GM04504 (cell line): ENCODE measurements at regions not wholly inside any gene's neighbourhood (a gene's known extent, or its start where the extent isn't known, plus 50 kb on each side); places are given as distances from the start of the nearest gene placed in this dataset.
A peak's percentile ranks its signal among the peaks of the same experiment; 100 is the strongest.

ENCODE experiments used
- DNase-seq: peaks from one replicate; pipeline ENCODE4 v3.0.0-alpha.2; 2012; ENCODE audit warnings: low read depth

GRCh38 chr7:35581605-35582210 is 113.2 kb downstream of the HERPUD2 start:
- DNase-seq: no peak

GRCh38 chr7:35576031-35576573 is 118.8 kb downstream of the HERPUD2 start:
- no peak for DNase-seq

DNA sequence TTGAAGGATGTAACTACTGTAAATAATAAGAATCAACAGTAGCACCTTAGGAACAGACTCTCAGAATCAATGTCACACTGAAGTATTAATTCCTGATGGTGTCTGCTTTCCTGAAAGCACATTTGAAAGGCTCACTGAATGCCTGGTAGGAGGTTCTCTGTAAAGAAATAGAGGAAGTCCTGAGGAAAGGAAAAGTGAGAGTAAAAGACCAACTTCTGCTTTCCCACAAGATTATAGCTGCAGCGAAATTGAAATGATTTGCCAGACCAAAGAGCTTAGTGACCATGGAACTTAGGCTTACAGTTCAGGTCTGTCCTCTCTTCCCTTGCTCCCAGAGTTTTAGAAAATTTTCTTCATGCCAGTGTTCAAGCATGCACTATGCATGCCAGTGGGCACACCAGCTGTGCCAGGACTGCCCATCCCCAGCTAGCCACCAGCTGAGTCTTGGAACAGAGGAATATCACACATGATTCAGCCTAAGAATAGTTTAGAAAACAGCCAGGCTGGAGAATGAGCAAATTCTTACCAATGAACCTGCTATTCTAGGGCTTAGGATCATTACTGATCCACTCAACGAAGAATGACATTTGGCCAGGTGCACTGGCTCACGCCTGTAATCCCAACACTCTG is 123.2 kb downstream of the HERPUD2 start:
- no peak for DNase-seq

GRCh38 chr7:35570937-35571336 is 124.0 kb downstream of the HERPUD2 start:
- DNase-seq: no peak

DNA sequence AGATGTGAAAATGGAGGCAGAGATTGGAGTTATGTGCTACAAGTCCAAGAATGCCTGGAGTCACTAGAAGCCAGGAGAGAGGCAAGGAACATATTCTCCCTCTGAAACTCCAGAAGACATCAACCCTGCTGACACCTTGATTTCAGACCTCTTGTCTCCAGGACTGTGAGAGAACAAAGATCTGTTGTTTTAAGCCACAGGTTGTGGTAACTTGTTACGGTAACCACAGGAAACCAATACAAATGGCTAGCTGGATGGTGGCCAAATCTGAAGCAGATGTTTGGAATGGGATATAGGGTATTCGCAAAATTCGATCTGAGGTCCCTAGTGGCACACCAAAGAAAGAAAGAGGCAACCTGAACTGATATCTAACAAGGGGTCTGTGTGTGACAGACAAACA is 129.0 kb downstream of the HERPUD2 start:
- no peak for DNase-seq

- DNase-seq: no peak
Measured at GRCh38 chr7:35558841-35559240, 136.1 kb downstream of the HERPUD2 start.

DNA sequence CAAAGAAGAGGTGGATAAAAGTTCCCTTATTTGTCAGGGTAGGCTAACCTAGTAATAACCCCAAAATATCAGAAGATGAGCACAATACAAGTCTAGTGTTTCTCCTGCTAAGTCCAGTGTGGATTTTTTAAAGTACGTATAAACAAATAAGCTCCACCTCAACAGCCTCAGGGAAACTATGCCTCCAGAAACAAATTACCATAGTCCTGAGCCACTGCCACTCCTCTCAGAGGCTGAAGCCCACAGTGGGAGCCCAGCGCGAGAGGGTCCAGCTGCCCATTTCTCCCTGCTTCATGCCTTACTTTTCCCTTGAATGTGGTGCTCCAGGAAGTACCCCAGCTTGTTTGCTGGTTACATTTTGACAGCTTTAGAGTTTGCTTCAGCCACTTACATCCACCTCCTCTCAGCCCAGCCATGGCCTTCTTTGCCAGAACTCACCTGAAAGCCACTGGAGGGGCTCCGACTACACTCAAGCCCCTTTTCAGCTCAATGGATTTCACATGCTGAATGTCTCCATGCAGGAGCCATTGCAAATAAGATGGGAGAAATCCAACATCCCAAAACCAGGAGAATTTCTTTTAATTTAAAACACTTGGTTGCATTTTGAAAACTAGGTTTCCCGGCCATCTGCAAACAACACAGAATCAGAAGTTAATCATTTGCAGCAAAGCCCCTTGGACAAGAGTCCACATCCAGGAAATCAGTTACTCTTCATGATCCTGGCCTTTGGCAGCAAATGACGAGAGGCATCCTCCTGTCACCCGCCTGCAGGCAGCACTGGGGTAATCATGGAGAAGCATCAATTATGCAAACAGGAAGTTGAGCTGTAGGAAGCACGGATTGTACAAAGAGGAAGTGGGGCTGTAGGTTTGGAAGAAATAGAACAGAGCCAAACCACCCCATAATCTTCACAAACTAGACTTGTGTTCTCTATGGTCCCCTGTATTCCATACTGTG is 138.1 kb downstream of the HERPUD2 start:
- DNase-seq: no peak

- no peak for DNase-seq
Measured at GRCh38 chr7:35555934-35556333, 139.0 kb downstream of the HERPUD2 start.

DNA sequence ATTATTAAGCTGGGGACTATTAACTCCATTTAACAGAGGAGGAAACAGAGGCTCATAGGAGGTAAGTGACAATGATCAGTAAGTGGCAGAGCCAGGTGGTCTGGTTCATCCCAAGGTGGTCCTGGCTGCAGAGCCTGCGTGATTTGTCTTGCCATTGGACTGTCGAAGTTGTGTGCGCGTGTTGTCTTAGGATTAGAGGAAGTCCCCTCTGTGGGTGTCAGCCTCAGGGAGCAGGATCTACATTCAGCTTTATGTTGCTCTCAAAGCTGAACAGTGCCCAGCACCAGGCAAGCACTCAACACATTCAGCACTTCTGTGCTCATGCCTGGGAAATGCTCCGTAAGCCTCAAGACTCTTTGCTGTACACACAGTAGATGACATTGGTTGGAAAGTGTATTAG is 139.5 kb downstream of the HERPUD2 start:
- no peak for DNase-seq

- DNase-seq: no peak
Measured at GRCh38 chr7:35553519-35553918, 141.4 kb downstream of the HERPUD2 start.

DNA sequence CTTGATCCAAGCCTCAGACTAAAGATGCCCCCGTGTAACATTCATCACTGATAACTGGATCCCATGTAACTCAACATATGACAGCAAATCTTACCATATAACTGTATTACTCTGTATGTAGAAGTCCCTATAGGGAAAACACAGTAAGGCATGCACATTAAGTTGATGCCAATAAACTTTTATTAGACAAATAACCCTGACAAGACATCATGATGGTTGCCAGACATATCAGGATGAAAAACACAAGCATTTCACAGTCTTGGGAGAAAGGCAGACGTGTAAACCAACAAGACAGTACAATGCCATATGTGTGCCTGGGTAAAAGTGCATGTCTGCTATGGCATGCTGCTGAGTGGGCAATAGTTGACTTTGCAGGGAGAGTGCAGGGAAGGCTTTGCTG is 142.2 kb downstream of the HERPUD2 start:
- no peak for DNase-seq

GRCh38 chr7:35551321-35552081 is 143.4 kb downstream of the HERPUD2 start:
- DNase-seq: no peak

- no peak for DNase-seq
Measured at GRCh38 chr7:35550831-35551230, 144.1 kb downstream of the HERPUD2 start.

DNA sequence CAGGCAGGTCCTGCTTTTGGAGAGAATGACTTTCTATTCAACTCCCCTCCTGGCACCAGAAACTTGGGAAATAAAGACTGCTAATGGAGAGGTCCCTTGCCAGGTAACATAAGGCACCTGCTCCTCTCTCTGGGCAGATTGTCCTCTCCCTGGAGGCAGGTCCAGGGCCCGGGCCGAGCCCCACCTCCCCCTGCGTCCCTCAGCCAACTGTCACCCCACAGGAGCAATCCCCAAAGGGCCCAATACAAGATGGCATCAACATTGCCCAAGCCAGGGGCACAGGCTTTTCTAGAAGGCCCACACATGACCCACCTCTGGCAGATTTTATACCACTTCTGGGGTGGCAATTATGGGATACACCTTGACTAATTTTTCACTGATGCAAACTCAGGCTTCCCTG is 145.2 kb downstream of the HERPUD2 start:
- no peak for DNase-seq

DNA sequence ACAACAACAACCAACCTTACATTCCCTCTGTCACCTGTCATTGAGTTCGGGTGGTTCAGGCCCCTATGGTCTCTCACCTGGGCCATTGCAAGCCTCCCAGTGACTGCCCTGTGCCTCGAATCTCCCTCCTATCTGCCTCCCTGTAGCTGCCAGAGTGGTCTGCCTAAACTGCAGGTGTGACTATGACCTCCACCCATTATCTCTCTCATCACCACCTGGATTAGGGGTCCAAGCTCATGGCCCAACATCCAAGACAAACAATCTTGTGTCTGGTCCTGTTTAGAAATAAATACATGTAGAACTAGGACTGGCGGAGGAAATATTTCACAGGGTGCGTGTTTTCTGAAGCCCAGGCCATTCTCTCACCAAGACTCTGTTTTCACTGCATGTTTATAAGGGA is 146.6 kb downstream of the HERPUD2 start:
- no peak for DNase-seq

- no peak for DNase-seq
Measured at GRCh38 chr7:35546691-35547429, 148.1 kb downstream of the HERPUD2 start.

- no peak for DNase-seq
Measured at GRCh38 chr7:35545831-35546230, 149.1 kb downstream of the HERPUD2 start.

DNA sequence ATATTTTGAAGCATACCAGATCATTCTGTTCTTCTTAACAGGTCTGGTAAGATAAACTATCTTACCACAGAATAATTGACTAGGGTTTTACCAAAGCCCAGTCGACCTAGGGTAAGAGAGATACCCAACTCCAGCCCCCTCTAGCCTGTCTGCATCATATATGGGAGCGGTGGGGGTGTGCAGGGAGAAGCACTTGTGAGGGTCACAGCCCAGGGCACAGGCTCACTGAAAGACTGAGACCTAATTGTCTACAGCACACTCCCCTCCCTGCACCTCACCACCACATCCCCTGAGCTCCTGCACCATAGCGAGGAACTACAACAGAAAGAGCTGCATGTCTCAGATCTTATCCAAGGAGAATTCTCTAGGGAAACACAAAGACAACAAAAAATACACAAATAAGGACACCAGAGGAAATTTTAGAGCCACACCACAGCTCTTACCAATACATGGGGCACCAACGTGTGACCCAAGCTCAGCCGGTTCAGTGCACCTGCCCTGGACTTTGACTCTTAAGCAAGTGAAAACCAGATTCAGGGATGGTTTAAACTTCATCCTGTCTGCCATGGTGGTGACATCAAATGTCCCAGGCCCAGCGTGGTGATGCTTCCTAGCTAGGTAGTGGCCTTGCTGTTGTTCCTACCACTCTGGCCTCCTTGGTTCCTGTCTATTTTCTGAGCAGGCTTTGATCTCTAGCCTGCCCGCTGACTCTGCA is 150.8 kb downstream of the HERPUD2 start:
- no peak for DNase-seq

DNA sequence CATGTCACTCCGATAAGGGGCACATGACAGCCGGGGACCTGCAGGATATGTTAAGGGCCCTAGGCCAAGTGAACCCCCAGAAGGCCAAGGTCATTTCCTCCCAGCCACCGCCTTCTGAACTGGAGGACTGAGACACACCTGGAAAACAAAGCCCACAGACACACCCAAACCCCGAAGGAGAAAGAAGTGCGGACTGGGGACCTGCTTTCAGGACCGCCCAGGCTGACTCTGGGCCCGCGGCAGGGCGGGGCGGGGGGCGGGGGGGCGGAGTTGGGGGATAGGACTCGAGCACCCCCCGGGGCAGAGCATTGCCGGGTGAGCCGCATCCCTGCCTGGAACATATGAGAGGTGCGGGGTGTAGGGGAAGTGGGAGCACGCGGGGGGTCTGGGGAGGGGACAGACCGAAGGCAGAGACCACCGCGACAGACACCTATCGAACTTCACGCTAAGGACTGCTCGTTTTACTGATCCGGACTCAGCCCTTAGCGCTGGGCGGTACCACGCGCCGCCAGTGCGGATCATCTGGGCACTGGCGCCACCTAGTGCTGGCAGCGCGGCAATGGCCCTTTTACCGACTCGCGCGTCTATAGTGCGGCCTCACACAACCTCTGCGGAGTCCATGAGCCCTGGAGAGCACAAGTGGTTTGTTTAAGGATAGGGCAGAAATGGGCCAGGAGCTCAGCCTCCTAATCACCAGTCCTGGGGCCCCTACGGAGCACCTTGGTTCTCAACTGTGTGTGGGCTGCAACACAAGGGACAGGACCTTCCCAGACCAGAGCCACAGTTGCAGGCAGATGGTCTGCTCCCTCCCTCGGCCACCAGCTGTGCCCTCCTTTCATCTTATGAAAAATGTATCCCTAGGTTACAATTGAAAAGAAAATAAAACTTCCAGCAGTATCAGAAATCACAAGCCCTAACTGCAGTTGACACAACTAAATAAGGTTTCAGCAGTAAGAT is 157.6 kb downstream of the HERPUD2 start:
- peak; percentile 28 for DNase-seq
